Peyer's patch (tissue), 4 donors: ENCODE measurements at regions not wholly inside any gene's neighbourhood (a gene's known extent, or its start where the extent isn't known, plus 50 kb on each side); places are given as distances from the start of the nearest gene placed in this dataset.

Experiments used
- CTCF ChIP-seq, 6 experiments: fragments of 450-650 bp in 4 of 6; fragments of 200-600 bp in 2 of 6; sonication (generic) in 1 of 6; IDR thresholded peaks; one replicate each; pipeline ENCODE4 v1.5.1; 2017 to 2019; ENCODE audit warnings: antibody characterized with exemption in 6 of 6, mild to moderate bottlenecking in 3 of 6, moderate library complexity in 1 of 6
- POLR2A ChIP-seq, 2 donors: fragments of 450-650 bp; IDR thresholded peaks; one replicate each; pipeline ENCODE4 v1.5.1; 2017; ENCODE audit warnings: antibody characterized with exemption in 2 of 2, mild to moderate bottlenecking in 2 of 2, moderate library complexity in 2 of 2

GRCh38 chr6:157727629-157728182 lies 95.3 kb upstream of the SNX9 start:
- no peak for TF ChIP-seq CTCF (IDR thresholded peaks at IDR 0.05)
- no peak for TF ChIP-seq POLR2A (IDR thresholded peaks at IDR 0.05)
